RCC 7860 (cell line): ENCODE measurements at regions not wholly inside any gene's neighbourhood (a gene's known extent, or its start where the extent isn't known, plus 50 kb on each side); places are given as distances from the start of the nearest gene placed in this dataset.
A peak's percentile ranks its signal among the peaks of the same experiment; 100 is the strongest.
"Not testable (repeated sequence)": the region's sequence is repeated elsewhere in the genome, so short reads cannot be mapped to it uniquely, and the experiment has no call there.

Experiments used
- DNase-seq: peaks from one replicate; pipeline ENCODE4 v3.0.0-alpha.2; 2015; ENCODE audit warnings: low spot score
- FAIRE-seq: peaks from 2 replicates; lab custom pipeline; 2012; peaks lifted over from hg19 to GRCh38; lab: Jason Lieb, UNC

GRCh38 chr1:234853906-234854644 lies 244.1 kb upstream of the IRF2BP2 start:
- FAIRE-seq: no peak

GRCh38 chr1:234852659-234853058 lies 242.7 kb upstream of the IRF2BP2 start:
- DNase-seq (no peak), FAIRE-seq (no peak)

More at GRCh38 chr1:234853906-234854644, 244.1 kb upstream of the IRF2BP2 start:
- DNase-seq: no peak

GRCh38 chr1:234851450-234852438 lies 241.8 kb upstream of the IRF2BP2 start:
- DNase-seq (peak; percentile 92), FAIRE-seq (peak; percentile 83)

GRCh38 chr1:234849832-234850231 lies 239.9 kb upstream of the IRF2BP2 start:
- FAIRE-seq (no peak), DNase-seq (peak; percentile 57)

GRCh38 chr1:234848972-234849649 lies 239.1 kb upstream of the IRF2BP2 start:
- DNase-seq (peak; percentile 92), FAIRE-seq (peak; percentile 98)

- FAIRE-seq, DNase-seq: not testable (repeated sequence)
Measured at GRCh38 chr1:234846813-234847212, 236.8 kb upstream of the IRF2BP2 start.

GRCh38 chr1:234845836-234846235 lies 235.9 kb upstream of the IRF2BP2 start:
- FAIRE-seq: peak; percentile 4
- no peak for DNase-seq

- DNase-seq: no peak
- no peak for FAIRE-seq
Measured at GRCh38 chr1:234845097-234845660, 235.2 kb upstream of the IRF2BP2 start.

- no peak for FAIRE-seq
- DNase-seq: no peak
Measured at GRCh38 chr1:234844479-234845031, 234.6 kb upstream of the IRF2BP2 start.

- no peak for FAIRE-seq
- DNase-seq: no peak
Measured at GRCh38 chr1:234843946-234844345, 234.0 kb upstream of the IRF2BP2 start.

- FAIRE-seq: no peak
- no peak for DNase-seq
Measured at GRCh38 chr1:234842726-234843641, 233.0 kb upstream of the IRF2BP2 start.

GRCh38 chr1:234841710-234842231 lies 231.8 kb upstream of the IRF2BP2 start:
- no peak for FAIRE-seq
- DNase-seq: no peak

GRCh38 chr1:234841281-234841680 lies 231.3 kb upstream of the IRF2BP2 start:
- no peak for DNase-seq
- no peak for FAIRE-seq

GRCh38 chr1:234840843-234841242 lies 230.9 kb upstream of the IRF2BP2 start:
- peak; percentile 21 for DNase-seq
- no peak for FAIRE-seq

- FAIRE-seq: no peak
- DNase-seq: no peak
Measured at GRCh38 chr1:234840253-234840652, 230.3 kb upstream of the IRF2BP2 start.

GRCh38 chr1:234839663-234840062 lies 229.7 kb upstream of the IRF2BP2 start:
- DNase-seq: no peak
- FAIRE-seq: no peak

GRCh38 chr1:234838820-234839219 lies 228.8 kb upstream of the IRF2BP2 start:
- no peak for DNase-seq
- FAIRE-seq: no peak

GRCh38 chr1:234838182-234838581 lies 228.2 kb upstream of the IRF2BP2 start:
- DNase-seq (no peak), FAIRE-seq (no peak)

- no peak for FAIRE-seq
Measured at GRCh38 chr1:234837713-234838112, 227.7 kb upstream of the IRF2BP2 start.

More at GRCh38 chr1:234837713-234838112, 227.7 kb upstream of the IRF2BP2 start:
- DNase-seq: no peak
